LNCaP clone FGC (cell line): ENCODE measurements at regions not wholly inside any gene's neighbourhood (a gene's known extent, or its start where the extent isn't known, plus 50 kb on each side); places are given as distances from the start of the nearest gene placed in this dataset.

Experiments
- DNase-seq: peaks from one replicate; pipeline ENCODE4 v3.0.0-alpha.2; 2011; ENCODE audit warnings: low read depth
- H3K4me3 ChIP-seq: 2 replicates; pipeline ENCODE4 v1.5.1; 2011; ENCODE audit warnings: mild to moderate bottlenecking, low read depth, low read length, control low read depth
- TF ChIP-seq, protein P1 (sequence below): IDR thresholded peaks from 2 replicates; pipeline ENCODE4 v1.5.1; 2012; ENCODE audit warnings: mild to moderate bottlenecking; ENCODE audit not compliant: control insufficient read depth, insufficient read depth; ENCODE audit errors: extremely low read depth

DNA sequence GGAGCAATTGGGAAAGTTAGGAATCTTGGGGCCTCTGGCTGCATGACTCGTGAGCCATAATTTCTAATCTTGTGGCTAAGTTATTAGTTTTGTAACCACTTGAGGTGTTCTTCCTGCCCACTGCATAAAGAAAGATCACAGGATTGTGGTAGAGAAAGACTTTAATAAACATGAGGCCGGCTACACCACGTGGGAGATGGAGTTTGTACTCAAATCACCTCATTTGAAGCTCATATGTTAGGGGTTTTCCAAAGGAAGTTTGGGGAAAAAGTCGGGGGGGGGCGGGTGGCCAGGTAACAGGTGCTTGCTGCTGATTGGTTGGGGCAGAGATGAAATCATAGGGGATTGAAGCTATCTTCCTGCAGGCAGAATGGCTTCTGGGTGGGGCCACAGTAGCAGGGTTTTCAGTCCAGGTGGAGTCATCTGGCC lies 287.8 kb downstream of the ZNF674 start:
- TF ChIP-seq, protein P1, sequence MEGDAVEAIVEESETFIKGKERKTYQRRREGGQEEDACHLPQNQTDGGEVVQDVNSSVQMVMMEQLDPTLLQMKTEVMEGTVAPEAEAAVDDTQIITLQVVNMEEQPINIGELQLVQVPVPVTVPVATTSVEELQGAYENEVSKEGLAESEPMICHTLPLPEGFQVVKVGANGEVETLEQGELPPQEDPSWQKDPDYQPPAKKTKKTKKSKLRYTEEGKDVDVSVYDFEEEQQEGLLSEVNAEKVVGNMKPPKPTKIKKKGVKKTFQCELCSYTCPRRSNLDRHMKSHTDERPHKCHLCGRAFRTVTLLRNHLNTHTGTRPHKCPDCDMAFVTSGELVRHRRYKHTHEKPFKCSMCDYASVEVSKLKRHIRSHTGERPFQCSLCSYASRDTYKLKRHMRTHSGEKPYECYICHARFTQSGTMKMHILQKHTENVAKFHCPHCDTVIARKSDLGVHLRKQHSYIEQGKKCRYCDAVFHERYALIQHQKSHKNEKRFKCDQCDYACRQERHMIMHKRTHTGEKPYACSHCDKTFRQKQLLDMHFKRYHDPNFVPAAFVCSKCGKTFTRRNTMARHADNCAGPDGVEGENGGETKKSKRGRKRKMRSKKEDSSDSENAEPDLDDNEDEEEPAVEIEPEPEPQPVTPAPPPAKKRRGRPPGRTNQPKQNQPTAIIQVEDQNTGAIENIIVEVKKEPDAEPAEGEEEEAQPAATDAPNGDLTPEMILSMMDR: no peak
- DNase-seq: no peak

GRCh38 chrX:46256875-46257274 lies 288.3 kb downstream of the ZNF674 start:
- DNase-seq: no peak
- TF ChIP-seq, protein P1: no peak

More for the DNA sequence above, 287.8 kb downstream of the ZNF674 start:
- H3K4me3 ChIP-seq: no peak overlapping the region

GRCh38 chrX:46255046-46255445 lies 290.2 kb downstream of the ZNF674 start:
- DNase-seq: no peak
- TF ChIP-seq, protein P1: no peak
- no peak overlapping the region for H3K4me3 ChIP-seq

More at GRCh38 chrX:46256875-46257274, 288.3 kb downstream of the ZNF674 start:
- no peak overlapping the region for H3K4me3 ChIP-seq

- H3K4me3 ChIP-seq: no peak overlapping the region
These were observed 290.6 kb downstream of the ZNF674 start for GRCh38 chrX:46254641-46255040.

DNA sequence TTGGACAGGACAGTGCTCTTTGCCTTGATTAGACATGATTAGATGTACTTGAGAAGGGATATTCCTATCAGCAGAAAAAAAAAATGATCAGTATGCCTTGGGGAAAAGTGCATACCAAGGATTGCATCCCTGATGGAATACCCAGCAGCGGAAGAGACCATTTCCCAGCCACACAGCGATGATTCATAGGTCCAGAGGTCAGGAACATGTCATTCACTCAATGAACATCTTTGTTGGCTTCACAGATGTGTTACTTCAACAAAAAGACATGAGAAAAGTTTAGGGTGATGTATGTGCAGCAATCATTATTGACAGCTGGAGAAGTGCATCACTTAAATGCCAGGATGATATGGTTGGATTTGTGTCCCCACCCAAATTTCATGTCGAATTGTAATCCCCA lies 293.5 kb downstream of the ZNF674 start:
- no peak for DNase-seq
- H3K4me3 ChIP-seq: no peak overlapping the region
- TF ChIP-seq, protein P1: no peak

More at GRCh38 chrX:46254641-46255040, 290.6 kb downstream of the ZNF674 start:
- no peak for DNase-seq
- TF ChIP-seq, protein P1: no peak

GRCh38 chrX:46250151-46250550 lies 295.1 kb downstream of the ZNF674 start:
- no peak for DNase-seq
- H3K4me3 ChIP-seq: no peak overlapping the region
- TF ChIP-seq, protein P1: no peak

GRCh38 chrX:46247456-46247855 lies 297.8 kb downstream of the ZNF674 start:
- no peak overlapping the region for H3K4me3 ChIP-seq
- TF ChIP-seq, protein P1: no peak
- DNase-seq: no peak
